LNCaP clone FGC (cell line): ENCODE measurements at regions not wholly inside any gene's neighbourhood (a gene's known extent, or its start where the extent isn't known, plus 50 kb on each side); places are given as distances from the start of the nearest gene placed in this dataset.

Experiments
- DNase-seq: peaks from one replicate; pipeline ENCODE4 v3.0.0-alpha.2; 2011; ENCODE audit warnings: low read depth
- H3K4me3 ChIP-seq: 2 replicates; pipeline ENCODE4 v1.5.1; 2011; ENCODE audit warnings: mild to moderate bottlenecking, low read depth, low read length, control low read depth
- TF ChIP-seq, protein P1 (sequence below): IDR thresholded peaks from 2 replicates; pipeline ENCODE4 v1.5.1; 2012; ENCODE audit warnings: mild to moderate bottlenecking; ENCODE audit not compliant: control insufficient read depth, insufficient read depth; ENCODE audit errors: extremely low read depth

DNA sequence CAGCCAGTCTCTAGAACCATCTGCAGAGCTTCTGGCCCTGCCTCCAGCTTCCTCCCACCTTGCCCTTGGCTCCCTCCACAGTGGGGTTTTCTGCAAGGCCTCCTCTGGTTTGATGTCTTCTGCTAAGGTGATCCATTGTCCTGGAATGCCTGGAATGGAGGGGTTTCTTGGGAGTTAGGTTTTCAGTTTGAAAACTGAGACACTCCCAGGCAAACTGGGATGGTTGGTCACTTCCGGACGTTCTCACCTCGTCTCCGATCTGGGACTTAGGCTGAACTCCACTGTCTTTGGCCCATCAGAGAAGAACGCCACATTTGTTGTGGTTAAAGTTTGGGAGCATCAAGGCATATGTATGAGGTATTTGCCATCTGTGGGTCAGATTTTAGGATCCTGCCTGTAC, 77.4 kb upstream of the KLHL25 start:
- TF ChIP-seq, protein P1, sequence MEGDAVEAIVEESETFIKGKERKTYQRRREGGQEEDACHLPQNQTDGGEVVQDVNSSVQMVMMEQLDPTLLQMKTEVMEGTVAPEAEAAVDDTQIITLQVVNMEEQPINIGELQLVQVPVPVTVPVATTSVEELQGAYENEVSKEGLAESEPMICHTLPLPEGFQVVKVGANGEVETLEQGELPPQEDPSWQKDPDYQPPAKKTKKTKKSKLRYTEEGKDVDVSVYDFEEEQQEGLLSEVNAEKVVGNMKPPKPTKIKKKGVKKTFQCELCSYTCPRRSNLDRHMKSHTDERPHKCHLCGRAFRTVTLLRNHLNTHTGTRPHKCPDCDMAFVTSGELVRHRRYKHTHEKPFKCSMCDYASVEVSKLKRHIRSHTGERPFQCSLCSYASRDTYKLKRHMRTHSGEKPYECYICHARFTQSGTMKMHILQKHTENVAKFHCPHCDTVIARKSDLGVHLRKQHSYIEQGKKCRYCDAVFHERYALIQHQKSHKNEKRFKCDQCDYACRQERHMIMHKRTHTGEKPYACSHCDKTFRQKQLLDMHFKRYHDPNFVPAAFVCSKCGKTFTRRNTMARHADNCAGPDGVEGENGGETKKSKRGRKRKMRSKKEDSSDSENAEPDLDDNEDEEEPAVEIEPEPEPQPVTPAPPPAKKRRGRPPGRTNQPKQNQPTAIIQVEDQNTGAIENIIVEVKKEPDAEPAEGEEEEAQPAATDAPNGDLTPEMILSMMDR, result no peak
- H3K4me3 ChIP-seq, result no peak overlapping the region
- no peak for DNase-seq

DNA sequence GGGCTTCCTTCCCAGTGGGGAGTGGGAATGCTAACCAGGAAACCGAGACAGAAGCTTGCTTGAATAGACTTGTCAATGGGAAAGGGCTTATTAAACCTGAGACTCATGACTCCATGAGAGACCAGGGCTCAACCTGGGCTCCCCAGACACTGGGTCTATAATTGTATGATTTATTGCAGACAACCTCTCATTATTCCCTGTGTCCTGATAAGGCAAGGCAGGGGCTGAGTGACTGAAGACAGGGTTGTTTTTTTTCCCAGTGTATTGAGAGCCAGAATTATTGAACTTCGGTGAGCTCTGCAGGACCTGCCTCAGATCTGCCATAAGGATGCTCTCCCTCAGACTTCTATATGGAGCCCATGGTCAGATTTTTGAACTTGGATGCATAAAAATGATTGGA, 79.5 kb upstream of the KLHL25 start:
- H3K4me3 ChIP-seq, result no peak overlapping the region
- DNase-seq, result no peak
- TF ChIP-seq, protein P1, result no peak

DNA sequence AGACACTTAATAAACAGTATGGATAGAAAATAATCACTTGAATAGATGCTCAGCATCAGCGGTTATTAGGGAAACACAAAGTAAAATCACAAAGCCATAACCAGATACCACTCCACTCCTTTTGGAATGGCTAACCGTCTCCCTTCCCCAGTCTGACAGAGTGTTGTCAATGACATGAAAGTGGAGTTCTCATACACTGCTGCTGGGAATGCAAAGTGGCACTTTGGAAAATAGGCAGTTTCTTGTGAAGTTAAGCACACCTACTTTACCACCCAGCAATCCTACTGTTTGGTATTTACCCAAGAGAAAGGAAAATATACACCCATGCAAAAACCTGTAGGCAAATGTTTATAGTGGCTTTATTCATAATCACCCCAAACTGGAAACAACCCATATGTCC, 81.0 kb upstream of the KLHL25 start:
- TF ChIP-seq, protein P1, result no peak
- no peak for DNase-seq
- no peak overlapping the region for H3K4me3 ChIP-seq

DNA sequence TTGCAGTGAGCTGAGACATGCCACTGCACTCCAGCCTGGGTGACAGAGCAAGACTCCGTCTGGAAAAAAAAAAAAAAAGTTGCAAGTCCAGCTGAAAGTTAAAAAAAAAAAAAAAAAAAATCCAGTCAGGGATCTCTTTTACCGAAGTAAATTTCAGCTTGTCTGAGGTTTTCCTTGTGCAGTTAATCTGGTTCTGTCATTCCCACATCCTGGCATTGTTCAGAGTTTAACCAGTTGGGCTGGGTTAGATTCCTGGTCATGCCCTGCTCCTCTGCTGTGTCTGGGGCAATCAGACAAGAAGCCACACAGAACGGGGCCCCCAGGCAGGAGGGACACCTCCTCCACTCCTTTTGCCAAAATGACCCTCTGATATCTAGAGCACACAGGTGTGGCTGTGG, 84.1 kb upstream of the KLHL25 start:
- H3K4me3 ChIP-seq, result no peak overlapping the region
- TF ChIP-seq, protein P1, result no peak
- DNase-seq, result peak; percentile 63

DNA sequence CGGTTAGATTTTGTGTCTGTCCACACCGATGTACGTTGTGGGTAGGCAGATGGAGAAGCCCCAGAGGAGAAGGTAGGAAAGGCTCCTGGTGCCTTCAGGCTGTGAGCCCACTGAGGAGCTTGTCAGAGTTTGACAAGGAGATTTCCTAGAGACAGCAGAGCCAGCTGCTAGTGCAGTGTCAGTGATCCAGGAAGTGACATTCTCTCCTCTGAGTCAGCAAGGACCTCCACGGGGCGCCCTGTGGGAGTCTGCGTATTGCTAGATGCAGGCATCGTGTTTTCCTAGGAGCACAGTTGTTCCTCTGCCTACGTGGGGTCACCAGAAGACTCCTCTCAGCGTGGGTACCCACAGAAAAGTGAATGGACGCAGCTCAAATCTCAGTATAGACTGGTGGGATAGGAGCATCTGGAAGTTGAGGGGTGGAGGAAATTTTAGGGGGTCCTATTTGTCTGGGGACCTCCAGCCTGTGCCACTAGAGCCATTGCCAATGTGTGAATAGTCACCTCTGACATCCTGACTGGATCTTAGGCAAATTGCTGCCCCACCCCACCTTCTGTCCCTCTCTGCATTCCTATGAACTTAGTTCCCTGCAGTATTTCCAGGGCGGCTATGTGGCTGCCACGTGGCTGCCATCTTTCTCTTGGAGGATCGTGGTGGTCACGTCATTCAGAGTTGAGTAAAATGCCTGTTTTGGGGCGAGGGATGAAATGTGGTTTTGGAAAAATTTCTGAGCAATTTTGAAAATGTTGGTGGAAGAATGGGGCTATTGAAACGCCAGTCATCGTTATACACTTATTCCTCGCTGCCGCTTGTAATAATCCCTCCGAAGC, 84.8 kb upstream of the KLHL25 start:
- DNase-seq, result no peak
- TF ChIP-seq, protein P1, result no peak
- no peak overlapping the region for H3K4me3 ChIP-seq

DNA sequence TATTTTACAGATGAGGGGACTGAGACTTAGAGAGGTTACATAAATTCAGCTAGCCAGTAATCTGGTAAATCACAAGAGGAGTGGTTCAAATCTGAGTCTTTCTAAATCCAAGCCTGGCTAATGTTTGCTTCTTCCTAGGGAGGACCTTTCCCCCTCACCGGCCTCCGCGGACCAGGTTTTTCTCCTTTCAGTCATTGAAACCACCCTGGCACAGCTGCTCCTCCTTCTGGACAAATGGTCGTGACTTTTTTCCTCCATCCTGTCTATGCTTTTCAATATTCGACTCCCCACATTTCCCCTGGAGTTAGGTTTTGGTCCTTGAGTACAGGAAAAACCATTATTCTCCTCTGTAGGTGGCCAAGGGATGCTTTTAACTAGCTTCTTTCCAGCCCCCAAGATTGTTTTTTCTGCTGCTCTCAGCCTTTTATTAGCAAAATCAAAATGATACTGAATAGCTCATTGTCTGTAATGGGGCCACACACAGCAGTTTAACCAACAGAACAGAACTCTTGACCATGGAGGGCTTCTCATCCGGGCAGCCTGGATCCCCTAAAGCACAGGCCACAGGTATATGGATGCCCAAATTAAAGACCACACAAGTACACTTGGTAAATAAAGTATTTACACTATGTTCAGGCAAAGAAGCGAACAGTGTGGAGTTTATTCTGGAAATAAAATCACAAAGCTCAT, 85.9 kb upstream of the KLHL25 start:
- no peak for DNase-seq
- no peak overlapping the region for H3K4me3 ChIP-seq
- TF ChIP-seq, protein P1, result no peak

DNA sequence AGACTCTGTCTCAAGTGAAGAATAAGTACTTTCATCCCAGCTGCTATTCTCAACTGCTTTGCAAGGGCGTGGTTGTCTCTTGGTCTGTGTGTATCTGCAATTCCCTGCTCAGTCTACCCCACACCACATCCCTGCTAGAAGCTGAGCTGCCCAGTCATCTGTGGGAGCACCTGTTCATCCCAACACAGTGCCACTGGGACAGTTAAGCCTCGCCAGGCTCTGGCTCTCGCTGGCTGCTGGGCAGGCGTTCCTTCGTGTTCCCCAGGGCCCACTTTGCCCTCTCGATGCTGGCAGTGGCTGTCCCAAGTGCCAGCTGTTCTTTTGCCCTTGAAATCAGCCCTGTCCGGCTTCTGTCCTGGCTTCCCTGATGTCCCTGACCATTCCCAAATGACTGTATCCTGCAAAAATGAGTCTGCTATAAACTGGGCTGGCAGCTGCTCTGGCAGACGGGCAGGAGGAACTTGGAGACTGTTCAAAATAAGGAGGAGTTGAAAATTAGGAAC, 91.6 kb upstream of the KLHL25 start:
- H3K4me3 ChIP-seq, result no peak overlapping the region
- TF ChIP-seq, protein P1, result no peak
- DNase-seq, result no peak
